OCI-LY1 (cell line): ENCODE measurements at regions not wholly inside any gene's neighbourhood (a gene's known extent, or its start where the extent isn't known, plus 50 kb on each side); places are given as distances from the start of the nearest gene placed in this dataset.

Experiments
- CTCF ChIP-seq: fragments of 200-600 bp; sonication (generic), shearing (Covaris generic); IDR thresholded peaks from 2 replicates; pipeline ENCODE4 v1.5.1; 2017; ENCODE audit warnings: mild to moderate bottlenecking, antibody characterized with exemption, low read length, moderate library complexity, mixed read lengths
- EZH2 ChIP-seq: fragments of 200-600 bp; sonication (generic), shearing (Covaris generic); IDR thresholded peaks from 2 replicates; pipeline ENCODE4 v1.8.0; 2017; ENCODE audit warnings: borderline replicate concordance, mixed run types, mild to moderate bottlenecking, antibody characterized with exemption, low read length, moderate library complexity, mixed read lengths

- TF ChIP-seq CTCF (no peak), EZH2 (no peak)
Observed at GRCh38 chr4:4627111-4627510, 85.3 kb upstream of the STX18 start.
